ENCODE measurements at regions not wholly inside any gene's neighbourhood (a gene's known extent, or its start where the extent isn't known, plus 50 kb on each side); places are given as distances from the start of the nearest gene placed in this dataset.

DNA sequence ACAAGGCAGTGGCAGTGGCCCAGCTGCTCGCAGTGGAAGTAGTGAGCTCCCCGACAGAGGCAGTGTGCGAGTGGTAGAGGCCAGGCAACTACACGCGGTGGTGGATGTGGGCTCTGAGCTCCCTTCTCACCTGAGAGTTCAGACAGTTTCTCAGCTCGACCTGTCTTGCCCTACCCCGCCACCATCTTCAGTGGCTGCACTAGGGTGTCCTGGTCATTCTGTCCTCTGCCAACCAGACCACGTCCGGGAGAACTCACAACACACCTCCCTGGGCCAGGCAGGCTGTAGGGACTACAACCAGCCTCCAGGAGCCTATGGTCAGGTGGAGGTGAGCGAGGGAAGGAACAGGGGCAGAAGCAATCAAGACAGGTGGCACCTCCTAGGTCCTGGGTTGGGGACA is 106.3 kb upstream of the SMAD3 start:
- TF ChIP-seq, protein P1, sequence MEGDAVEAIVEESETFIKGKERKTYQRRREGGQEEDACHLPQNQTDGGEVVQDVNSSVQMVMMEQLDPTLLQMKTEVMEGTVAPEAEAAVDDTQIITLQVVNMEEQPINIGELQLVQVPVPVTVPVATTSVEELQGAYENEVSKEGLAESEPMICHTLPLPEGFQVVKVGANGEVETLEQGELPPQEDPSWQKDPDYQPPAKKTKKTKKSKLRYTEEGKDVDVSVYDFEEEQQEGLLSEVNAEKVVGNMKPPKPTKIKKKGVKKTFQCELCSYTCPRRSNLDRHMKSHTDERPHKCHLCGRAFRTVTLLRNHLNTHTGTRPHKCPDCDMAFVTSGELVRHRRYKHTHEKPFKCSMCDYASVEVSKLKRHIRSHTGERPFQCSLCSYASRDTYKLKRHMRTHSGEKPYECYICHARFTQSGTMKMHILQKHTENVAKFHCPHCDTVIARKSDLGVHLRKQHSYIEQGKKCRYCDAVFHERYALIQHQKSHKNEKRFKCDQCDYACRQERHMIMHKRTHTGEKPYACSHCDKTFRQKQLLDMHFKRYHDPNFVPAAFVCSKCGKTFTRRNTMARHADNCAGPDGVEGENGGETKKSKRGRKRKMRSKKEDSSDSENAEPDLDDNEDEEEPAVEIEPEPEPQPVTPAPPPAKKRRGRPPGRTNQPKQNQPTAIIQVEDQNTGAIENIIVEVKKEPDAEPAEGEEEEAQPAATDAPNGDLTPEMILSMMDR (IDR thresholded peaks at IDR 0.05) = no peak
- TF ChIP-seq POLR2A (IDR thresholded peaks at IDR 0.05) = no peak

Measured in body of pancreas (tissue), 4 donors.